ENCODE measurements at regions not wholly inside any gene's neighbourhood (a gene's known extent, or its start where the extent isn't known, plus 50 kb on each side); places are given as distances from the start of the nearest gene placed in this dataset.

GRCh38 chr5:163607256-163607655, 101.8 kb downstream of the MAT2B start:
- no peak for DNase-seq (ENCODE audit: low read depth)
- H3K4me3 ChIP-seq (ENCODE audit: low read depth, low read length) = no peak overlapping the region
- no peak for TF ChIP-seq CTCF (IDR thresholded peaks at IDR 0.05; ENCODE audit: insufficient read depth, low read length)

- no peak for DNase-seq (ENCODE audit: low read depth)
- no peak overlapping the region for H3K4me3 ChIP-seq (ENCODE audit: low read depth, low read length)
- no peak for TF ChIP-seq CTCF (IDR thresholded peaks at IDR 0.05; ENCODE audit: insufficient read depth, low read length)
Observed at GRCh38 chr5:163608621-163609020, 103.2 kb downstream of the MAT2B start.

- H3K4me3 ChIP-seq (ENCODE audit: low read depth, low read length) = no peak overlapping the region
- TF ChIP-seq CTCF (IDR thresholded peaks at IDR 0.05; ENCODE audit: insufficient read depth, low read length) = no peak
- no peak for DNase-seq (ENCODE audit: low read depth)
Observed at GRCh38 chr5:163609910-163610309, 104.5 kb downstream of the MAT2B start.

- no peak overlapping the region for H3K4me3 ChIP-seq (ENCODE audit: low read depth, low read length)
- DNase-seq (ENCODE audit: low read depth) = no peak
- no peak for TF ChIP-seq CTCF (IDR thresholded peaks at IDR 0.05; ENCODE audit: insufficient read depth, low read length)
Observed at GRCh38 chr5:163612358-163613149, 107.1 kb downstream of the MAT2B start.

GRCh38 chr5:163613150-163613442, 107.7 kb downstream of the MAT2B start:
- no peak overlapping the region for H3K4me3 ChIP-seq (ENCODE audit: low read depth, low read length)
- DNase-seq (ENCODE audit: low read depth) = no peak
- no peak for TF ChIP-seq CTCF (IDR thresholded peaks at IDR 0.05; ENCODE audit: insufficient read depth, low read length)

- H3K4me3 ChIP-seq (ENCODE audit: low read depth, low read length) = no peak overlapping the region
- no peak for TF ChIP-seq CTCF (IDR thresholded peaks at IDR 0.05; ENCODE audit: insufficient read depth, low read length)
- DNase-seq (ENCODE audit: low read depth) = peak; percentile 36
Observed at GRCh38 chr5:163614787-163615186, 109.4 kb downstream of the MAT2B start.
